Common myeloid progenitor, CD34-positive (primary cell): ENCODE measurements at regions not wholly inside any gene's neighbourhood (a gene's known extent, or its start where the extent isn't known, plus 50 kb on each side); places are given as distances from the start of the nearest gene placed in this dataset.

Source experiments
- CTCF ChIA-PET: fragments of 350-600 bp; sonication (Branson Sonifier 250); formaldehyde crosslinking; loops from one replicate; lab custom pipeline; 2021; ENCODE audit warnings: antibody characterized with exemption; lab: Charles Lee
- POLR2A ChIA-PET: fragments of 350-600 bp; sonication (Branson Sonifier 250); formaldehyde crosslinking; loops from one replicate; lab custom pipeline; 2021; ENCODE audit warnings: antibody characterized with exemption; lab: Charles Lee
- DNase-seq, 3 donors: peaks; one replicate each; pipeline versions ENCODE4 v3.0.0 to v3.0.0-alpha.2; 2013
- H3K27ac ChIP-seq, 2 experiments: 1 replicate in 1 of 2; 2 replicates in 1 of 2; pipeline ENCODE4 v1.7.0; 2013; ENCODE audit warnings: inconsistent platforms in 2 of 2, low read length in 2 of 2, mild to moderate bottlenecking in 2 of 2, low read depth in 1 of 2, moderate library complexity in 1 of 2; ENCODE audit not compliant: severe bottlenecking in 2 of 2, insufficient read depth in 1 of 2, poor library complexity in 1 of 2
- H3K27me3 ChIP-seq, 5 experiments: replicated peaks in 2 of 5; 1 replicate in 3 of 5; 2 replicates in 2 of 5; pipeline versions ENCODE4 v1.6.1 to v1.7.0; 2013; ENCODE audit warnings: low read length in 4 of 5, mild to moderate bottlenecking in 2 of 5, moderate library complexity in 2 of 5, inconsistent platforms in 1 of 5; ENCODE audit not compliant: insufficient read depth in 5 of 5, control insufficient read depth in 4 of 5
- H3K36me3 ChIP-seq, 4 experiments: 1 replicate in 2 of 4; 2 replicates in 2 of 4; pipeline versions ENCODE4 v1.6.1 to v1.7.0; 2013; ENCODE audit warnings: low read length in 3 of 4, control low read depth in 1 of 4, mild to moderate bottlenecking in 1 of 4; ENCODE audit not compliant: control insufficient read depth in 4 of 4, insufficient read depth in 4 of 4
- H3K4me1 ChIP-seq, 4 experiments: 1 replicate in 3 of 4; 2 replicates in 1 of 4; pipeline versions ENCODE4 v1.6.1 to v1.7.1; 2013; ENCODE audit warnings: low read length in 3 of 4, mild to moderate bottlenecking in 3 of 4, control low read depth in 1 of 4, inconsistent platforms in 1 of 4, moderate library complexity in 1 of 4; ENCODE audit not compliant: control insufficient read depth in 4 of 4, insufficient read depth in 4 of 4; ENCODE audit errors: control extremely low read depth in 1 of 4
- H3K4me3 ChIP-seq, 7 experiments: 1 replicate in 4 of 7; 2 replicates in 3 of 7; pipeline versions ENCODE4 v1.5.1 to v1.7.0; 2013; ENCODE audit warnings: mild to moderate bottlenecking in 7 of 7, low read length in 6 of 7, moderate library complexity in 6 of 7, inconsistent platforms in 2 of 7, low read depth in 2 of 7, control low read depth in 1 of 7; ENCODE audit not compliant: insufficient read depth in 4 of 7, control insufficient read depth in 1 of 7; ENCODE audit errors: extremely low read depth in 1 of 7
- H3K9me3 ChIP-seq, 5 experiments: 1 replicate in 4 of 5; 2 replicates in 1 of 5; pipeline versions ENCODE4 v1.6.1 to v1.7.1; 2013; ENCODE audit warnings: low read length in 4 of 5, mild to moderate bottlenecking in 2 of 5, inconsistent platforms in 1 of 5, low read depth in 1 of 5, moderate library complexity in 1 of 5; ENCODE audit not compliant: control insufficient read depth in 4 of 5, insufficient read depth in 2 of 5; ENCODE audit errors: control extremely low read depth in 1 of 5
- WGBS: methylation state at CpG from one replicate; pipeline ENCODE4 v1.1.5; 2013; ENCODE audit not compliant: insufficient coverage; 5-methylcytosine and 5-hydroxymethylcytosine counted together

- Histone ChIP-seq H3K4me1 (no peaks in the 10 kb centered on the region), H3K36me3 (no peaks in the 10 kb centered on the region), H3K27ac (no peak overlapping the region), H3K4me3 (no peak overlapping the region), H3K9me3 (no peaks in the 10 kb centered on the region), H3K27me3 (no peaks in the 10 kb centered on the region)
- no peak for DNase-seq
- CTCF ChIA-PET, result no interaction called here
- POLR2A ChIA-PET, result no interaction called here
Observed at GRCh38 chrX:128504496-128504895, 452.3 kb upstream of the ACTRT1 start.

- WGBS, result 89% methylated on average over 5 of the region's 5 CpGs
- POLR2A ChIA-PET, result no interaction called here
- no peak overlapping the region for H3K4me3 ChIP-seq
- no peaks in the 10 kb centered on the region for H3K9me3 ChIP-seq
- no peaks in the 10 kb centered on the region for H3K36me3 ChIP-seq
- CTCF ChIA-PET, result no interaction called here
- DNase-seq, result no peak
- H3K27ac ChIP-seq, result no peak overlapping the region
- H3K4me1 ChIP-seq, result no peaks in the 10 kb centered on the region
- H3K27me3 ChIP-seq, result no peaks in the 10 kb centered on the region
Observed at GRCh38 chrX:128464116-128464515, 411.9 kb upstream of the ACTRT1 start.

GRCh38 chrX:128460835-128461234, 408.6 kb upstream of the ACTRT1 start:
- H3K27me3 ChIP-seq, result no peaks in the 10 kb centered on the region

GRCh38 chrX:128458888-128459287, 406.7 kb upstream of the ACTRT1 start:
- WGBS, result 83% methylated on average over 2 of the region's 2 CpGs
- no peaks in the 10 kb centered on the region for H3K27me3 ChIP-seq
- no peak overlapping the region for H3K4me3 ChIP-seq
- peaks cover 0 to 2% (median 0%) of the 10 kb centered on the region in 5 experiments for H3K9me3 ChIP-seq
- DNase-seq, result no peak
- H3K27ac ChIP-seq, result no peak overlapping the region
- ChIA-PET POLR2A (no interaction called here), CTCF (no interaction called here)
- H3K36me3 ChIP-seq, result no peaks in the 10 kb centered on the region
- H3K4me1 ChIP-seq, result no peaks in the 10 kb centered on the region

More at GRCh38 chrX:128460835-128461234, 408.6 kb upstream of the ACTRT1 start:
- Histone ChIP-seq H3K4me3 (no peak overlapping the region), H3K4me1 (no peaks in the 10 kb centered on the region), H3K36me3 (no peaks in the 10 kb centered on the region), H3K9me3 (no peaks in the 10 kb centered on the region), H3K27ac (no peak overlapping the region)
- CTCF ChIA-PET, result no interaction called here
- peak in 1 of 3 donors; percentile 11 for DNase-seq
- POLR2A ChIA-PET, result no interaction called here
- WGBS, result 35% methylated on average over 4 of the region's 6 CpGs

- ChIA-PET POLR2A (no interaction called here), CTCF (no interaction called here)
- Histone ChIP-seq H3K36me3 (no peaks in the 10 kb centered on the region), H3K27me3 (no peaks in the 10 kb centered on the region), H3K27ac (no peak overlapping the region), H3K4me1 (no peaks in the 10 kb centered on the region), H3K9me3 (peaks cover 0 to 2% (median 0%) of the 10 kb centered on the region in 5 experiments), H3K4me3 (no peak overlapping the region)
- DNase-seq, result no peak
- 60% methylated on average over 1 of the region's 2 CpGs for WGBS
Observed at GRCh38 chrX:128457674-128458073, 405.5 kb upstream of the ACTRT1 start.

GRCh38 chrX:128439159-128439558, 387.0 kb upstream of the ACTRT1 start:
- DNase-seq, result no peak
- no peaks in the 10 kb centered on the region for H3K36me3 ChIP-seq
- H3K9me3 ChIP-seq, result no peaks in the 10 kb centered on the region
- POLR2A ChIA-PET, result no interaction called here
- no peaks in the 10 kb centered on the region for H3K27me3 ChIP-seq
- H3K4me1 ChIP-seq, result peaks cover 0 to 4% (median 0%) of the 10 kb centered on the region in 4 experiments
- no peak overlapping the region for H3K27ac ChIP-seq
- no CpG with 5 or more reads among the region's 4 CpGs for WGBS
- CTCF ChIA-PET, result no interaction called here
- no peak overlapping the region for H3K4me3 ChIP-seq

GRCh38 chrX:128438082-128438481, 385.9 kb upstream of the ACTRT1 start:
- Histone ChIP-seq H3K36me3 (no peaks in the 10 kb centered on the region), H3K27me3 (no peaks in the 10 kb centered on the region), H3K4me1 (peaks cover 0 to 4% (median 0%) of the 10 kb centered on the region in 4 experiments), H3K27ac (no peak overlapping the region), H3K9me3 (no peaks in the 10 kb centered on the region), H3K4me3 (no peak overlapping the region)
- WGBS, result no CpG with 5 or more reads among the region's 4 CpGs
- no peak for DNase-seq
- CTCF ChIA-PET, result no interaction called here
- POLR2A ChIA-PET, result no interaction called here
